ENCODE measurements at regions not wholly inside any gene's neighbourhood (a gene's known extent, or its start where the extent isn't known, plus 50 kb on each side); places are given as distances from the start of the nearest gene placed in this dataset.

DNA sequence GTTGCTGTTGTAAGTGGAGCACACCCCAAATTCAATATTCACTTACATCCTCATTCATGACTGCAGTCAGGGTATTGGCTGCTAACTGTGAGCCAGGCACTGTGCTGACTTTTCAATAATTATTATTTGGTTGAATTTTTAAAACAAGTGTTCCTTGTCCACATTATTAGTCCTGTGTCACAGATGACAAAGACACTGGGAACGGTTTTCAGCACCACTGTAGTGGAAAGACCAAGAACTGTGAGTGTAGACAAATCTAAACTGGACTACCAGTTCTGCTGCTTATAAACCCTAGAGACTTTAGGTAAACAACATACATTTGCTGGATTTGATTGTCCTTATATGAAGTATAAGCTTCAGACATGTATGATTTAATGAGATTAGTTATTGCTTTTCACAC, 197.7 kb upstream of the ROBO2 start:
- peaks cover 11% of the 10 kb centered on the region for H3K9me3 Mint-ChIP-seq (ENCODE audit: unreplicated experiment)
- no peak overlapping the region for H3K4me3 Mint-ChIP-seq (ENCODE audit: unreplicated experiment)
- no peak overlapping the region for H3K27ac Mint-ChIP-seq (ENCODE audit: unreplicated experiment)
- no peaks in the 10 kb centered on the region for H3K36me3 Mint-ChIP-seq (ENCODE audit: unreplicated experiment)
- peaks cover 15% of the 10 kb centered on the region for H3K27me3 Mint-ChIP-seq (ENCODE audit: unreplicated experiment)
- TF ChIP-seq, protein P1, sequence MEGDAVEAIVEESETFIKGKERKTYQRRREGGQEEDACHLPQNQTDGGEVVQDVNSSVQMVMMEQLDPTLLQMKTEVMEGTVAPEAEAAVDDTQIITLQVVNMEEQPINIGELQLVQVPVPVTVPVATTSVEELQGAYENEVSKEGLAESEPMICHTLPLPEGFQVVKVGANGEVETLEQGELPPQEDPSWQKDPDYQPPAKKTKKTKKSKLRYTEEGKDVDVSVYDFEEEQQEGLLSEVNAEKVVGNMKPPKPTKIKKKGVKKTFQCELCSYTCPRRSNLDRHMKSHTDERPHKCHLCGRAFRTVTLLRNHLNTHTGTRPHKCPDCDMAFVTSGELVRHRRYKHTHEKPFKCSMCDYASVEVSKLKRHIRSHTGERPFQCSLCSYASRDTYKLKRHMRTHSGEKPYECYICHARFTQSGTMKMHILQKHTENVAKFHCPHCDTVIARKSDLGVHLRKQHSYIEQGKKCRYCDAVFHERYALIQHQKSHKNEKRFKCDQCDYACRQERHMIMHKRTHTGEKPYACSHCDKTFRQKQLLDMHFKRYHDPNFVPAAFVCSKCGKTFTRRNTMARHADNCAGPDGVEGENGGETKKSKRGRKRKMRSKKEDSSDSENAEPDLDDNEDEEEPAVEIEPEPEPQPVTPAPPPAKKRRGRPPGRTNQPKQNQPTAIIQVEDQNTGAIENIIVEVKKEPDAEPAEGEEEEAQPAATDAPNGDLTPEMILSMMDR (IDR thresholded peaks at IDR 0.05): no peak
- H3K4me1 Mint-ChIP-seq (ENCODE audit: unreplicated experiment): no peaks in the 10 kb centered on the region
- no peak for DNase-seq (ENCODE audit: extremely low spot score, unreplicated experiment)

DNA sequence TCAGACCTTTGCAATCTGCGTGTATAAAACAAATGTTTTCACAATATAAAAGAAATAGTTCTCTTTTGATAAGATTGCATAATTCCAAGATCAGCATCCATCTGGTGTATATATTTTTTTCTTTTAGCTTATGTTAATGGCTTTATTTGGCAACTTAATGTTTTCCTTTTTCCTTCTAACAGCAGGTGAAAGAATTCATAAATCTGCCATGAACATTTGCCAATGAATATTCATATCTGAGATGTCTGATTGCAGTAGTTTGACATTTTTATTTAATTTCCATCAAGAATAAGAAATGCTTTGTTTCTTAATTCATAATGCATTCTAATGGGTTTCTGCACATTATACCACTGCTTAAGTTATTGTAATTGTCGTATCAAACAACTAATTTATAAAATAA, 184.4 kb upstream of the ROBO2 start:
- Mint-ChIP-seq H3K4me1 (ENCODE audit: unreplicated experiment) (peaks cover 8% of the 10 kb centered on the region), H3K9me3 (ENCODE audit: unreplicated experiment) (no peaks in the 10 kb centered on the region), H3K36me3 (ENCODE audit: unreplicated experiment) (no peaks in the 10 kb centered on the region), H3K27ac (ENCODE audit: unreplicated experiment) (no peak overlapping the region), H3K4me3 (ENCODE audit: unreplicated experiment) (no peak overlapping the region), H3K27me3 (ENCODE audit: unreplicated experiment) (no peaks in the 10 kb centered on the region)
- no peak for DNase-seq (ENCODE audit: extremely low spot score, unreplicated experiment)
- TF ChIP-seq, protein P1 (IDR thresholded peaks at IDR 0.05): no peak

DNA sequence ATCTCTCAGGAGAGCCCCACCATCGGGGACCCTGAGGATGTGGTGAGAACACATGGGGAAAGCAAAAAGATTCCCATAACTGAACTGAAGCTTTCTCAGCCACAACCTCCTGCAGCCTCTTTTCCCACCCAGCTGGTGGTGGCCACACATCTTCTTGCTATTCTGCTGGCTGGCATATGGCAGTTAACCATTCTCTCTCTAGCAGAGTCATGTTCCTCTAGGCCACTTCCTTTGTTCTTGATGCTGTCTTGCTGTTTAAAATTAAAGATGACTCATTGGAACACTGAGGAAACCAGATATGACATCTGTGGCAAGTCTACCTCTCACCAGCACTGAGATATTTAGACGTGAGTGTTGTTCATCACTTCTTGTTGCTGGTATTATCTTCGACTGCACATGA, 180.3 kb upstream of the ROBO2 start:
- Mint-ChIP-seq H3K9me3 (ENCODE audit: unreplicated experiment) (no peaks in the 10 kb centered on the region), H3K4me3 (ENCODE audit: unreplicated experiment) (no peak overlapping the region), H3K27me3 (ENCODE audit: unreplicated experiment) (peaks cover 2% of the 10 kb centered on the region), H3K4me1 (ENCODE audit: unreplicated experiment) (peaks cover 9% of the 10 kb centered on the region), H3K36me3 (ENCODE audit: unreplicated experiment) (no peaks in the 10 kb centered on the region), H3K27ac (ENCODE audit: unreplicated experiment) (no peak overlapping the region)
- TF ChIP-seq, protein P1 (IDR thresholded peaks at IDR 0.05): no peak
- no peak for DNase-seq (ENCODE audit: extremely low spot score, unreplicated experiment)

DNA sequence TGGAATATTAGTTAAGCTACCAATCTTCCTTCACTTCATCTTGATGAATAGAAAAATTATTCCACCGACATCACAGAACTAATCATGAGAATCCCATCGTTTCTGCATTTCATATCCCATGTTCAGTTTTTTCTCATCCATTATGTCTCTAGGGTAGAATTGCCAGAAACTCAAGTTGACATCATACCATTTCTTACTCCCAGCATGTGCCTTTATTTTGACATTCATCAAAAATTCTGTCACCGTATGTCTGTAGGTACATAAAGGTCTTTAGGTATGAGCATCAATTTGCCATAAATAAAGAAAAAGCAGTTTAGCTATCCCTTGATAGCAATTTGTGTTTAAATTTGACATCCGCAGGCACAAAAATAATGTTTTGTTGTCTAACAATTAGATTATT, 175.5 kb upstream of the ROBO2 start:
- no peak for DNase-seq (ENCODE audit: extremely low spot score, unreplicated experiment)
- Mint-ChIP-seq H3K9me3 (ENCODE audit: unreplicated experiment) (no peaks in the 10 kb centered on the region), H3K27me3 (ENCODE audit: unreplicated experiment) (peaks cover 2% of the 10 kb centered on the region), H3K4me1 (ENCODE audit: unreplicated experiment) (peaks cover 11% of the 10 kb centered on the region), H3K27ac (ENCODE audit: unreplicated experiment) (no peak overlapping the region), H3K36me3 (ENCODE audit: unreplicated experiment) (no peaks in the 10 kb centered on the region), H3K4me3 (ENCODE audit: unreplicated experiment) (no peak overlapping the region)
- TF ChIP-seq, protein P1 (IDR thresholded peaks at IDR 0.05): no peak

DNA sequence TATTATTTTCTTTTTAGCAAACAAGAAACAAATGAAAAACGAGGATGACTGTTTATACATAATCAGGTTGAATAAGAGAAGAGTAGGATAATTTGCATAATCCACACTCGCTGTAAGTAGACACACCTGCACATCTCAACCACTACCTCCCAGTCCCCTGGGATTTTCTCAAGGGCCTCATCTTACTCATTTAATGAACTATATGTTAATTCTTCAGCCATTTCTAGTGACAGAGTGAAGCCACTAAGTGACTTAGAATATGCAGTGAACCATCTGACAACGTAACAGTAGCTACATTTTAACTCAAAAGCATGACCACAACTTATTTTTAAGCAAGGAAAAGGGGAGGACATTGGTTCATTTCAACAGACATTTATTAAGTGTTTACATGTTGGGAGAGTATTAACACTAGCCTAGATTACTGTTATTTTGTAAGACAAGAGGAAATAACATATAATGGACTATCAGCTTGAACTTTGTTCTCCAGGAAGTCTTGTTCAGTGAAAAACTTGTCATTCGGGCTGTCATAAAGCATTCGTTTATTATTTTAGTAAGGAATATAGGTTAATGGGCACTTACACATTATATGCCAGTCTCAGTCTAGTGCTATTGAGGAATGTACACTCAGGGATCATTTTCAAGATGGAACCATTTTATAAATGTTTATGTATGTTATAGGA, 173.0 kb upstream of the ROBO2 start:
- Mint-ChIP-seq H3K4me1 (ENCODE audit: unreplicated experiment) (peaks cover 6% of the 10 kb centered on the region), H3K27me3 (ENCODE audit: unreplicated experiment) (no peaks in the 10 kb centered on the region), H3K9me3 (ENCODE audit: unreplicated experiment) (no peaks in the 10 kb centered on the region), H3K36me3 (ENCODE audit: unreplicated experiment) (no peaks in the 10 kb centered on the region), H3K27ac (ENCODE audit: unreplicated experiment) (no peak overlapping the region), H3K4me3 (ENCODE audit: unreplicated experiment) (no peak overlapping the region)
- TF ChIP-seq, protein P1 (IDR thresholded peaks at IDR 0.05): no peak
- DNase-seq (ENCODE audit: extremely low spot score, unreplicated experiment): no peak

Data from osteocyte (in vitro differentiated cells).